Activated T-cell treated with anti-CD3 and anti-CD28 coated beads, Interleukin-2, amount 50 U/mL, for 72 hours (primary cell): ENCODE measurements at regions not wholly inside any gene's neighbourhood (a gene's known extent, or its start where the extent isn't known, plus 50 kb on each side); places are given as distances from the start of the nearest gene placed in this dataset.
"Not testable (repeated sequence)": the region's sequence is repeated elsewhere in the genome, so short reads cannot be mapped to it uniquely, and the experiment has no call there.

Source experiments
- ATAC-seq, 2 donors: fragments of 150-1000 bp; cut with Tn5 transposase; replicated peaks in 1 of 2; 2 replicates each; pipeline ENCODE4 v1.10.0; 2021; ENCODE audit warnings: moderate library complexity in 2 of 2, mild to moderate bottlenecking in 1 of 2
- DNase-seq, 2 donors: peaks; one replicate each; pipeline ENCODE4 v3.0.0; 2021 to 2022; ENCODE audit warnings: mixed read lengths in 1 of 2
- H3K27ac Mint-ChIP-seq: one replicate; pipeline ENCODE4 v1.8.0; 2022; ENCODE audit warnings: mild to moderate bottlenecking, moderate library complexity, mixed read lengths
- H3K27me3 Mint-ChIP-seq: one replicate; pipeline ENCODE4 v1.8.0; 2022; ENCODE audit warnings: low read depth, mixed read lengths
- H3K36me3 Mint-ChIP-seq, 2 donors: one replicate each; pipeline ENCODE4 v1.8.0; 2022; ENCODE audit warnings: mixed read lengths in 2 of 2, mild to moderate bottlenecking in 1 of 2; ENCODE audit not compliant: insufficient read depth in 2 of 2
- H3K4me1 Mint-ChIP-seq: one replicate; pipeline ENCODE4 v1.8.0; 2022; ENCODE audit warnings: low read depth, mixed read lengths
- H3K4me3 Mint-ChIP-seq, 2 donors: one replicate each; pipeline ENCODE4 v1.8.0; 2022; ENCODE audit warnings: mild to moderate bottlenecking in 2 of 2, mixed read lengths in 2 of 2, moderate library complexity in 2 of 2
- H3K9me3 Mint-ChIP-seq, 2 donors: one replicate each; pipeline ENCODE4 v1.8.0; 2022; ENCODE audit warnings: mixed read lengths in 2 of 2

DNA sequence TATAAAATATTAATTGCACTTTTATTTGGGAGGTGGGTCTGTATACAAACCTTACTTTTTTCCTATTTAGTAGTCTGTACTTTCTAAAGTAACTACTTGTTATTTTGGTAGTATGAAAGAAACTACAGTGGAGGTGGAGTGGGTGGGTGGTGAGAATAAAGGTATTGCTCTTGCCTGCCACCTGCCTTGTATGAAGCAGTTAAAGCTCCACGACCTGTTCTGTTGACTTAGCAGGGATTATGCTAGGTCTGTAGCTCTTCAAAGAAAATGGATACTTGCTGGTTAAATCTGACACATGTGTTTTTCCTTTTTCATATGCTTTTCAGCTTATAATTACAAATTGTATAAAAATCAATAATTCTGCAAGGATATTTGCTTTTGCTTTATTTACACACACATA lies 111.9 kb downstream of the EHF start:
- DNase-seq = no peak
- peaks cover 42% of the 10 kb centered on the region for H3K27me3 Mint-ChIP-seq
- H3K27ac Mint-ChIP-seq = no peak overlapping the region
- ATAC-seq = no peak
- H3K9me3 Mint-ChIP-seq = peaks cover 0 to 4% of the 10 kb centered on the region in 2 donors
- no peak overlapping the region for H3K4me3 Mint-ChIP-seq
- H3K36me3 Mint-ChIP-seq = peaks cover 0 to 3% of the 10 kb centered on the region in 2 donors
- H3K4me1 Mint-ChIP-seq = no peaks in the 10 kb centered on the region

DNA sequence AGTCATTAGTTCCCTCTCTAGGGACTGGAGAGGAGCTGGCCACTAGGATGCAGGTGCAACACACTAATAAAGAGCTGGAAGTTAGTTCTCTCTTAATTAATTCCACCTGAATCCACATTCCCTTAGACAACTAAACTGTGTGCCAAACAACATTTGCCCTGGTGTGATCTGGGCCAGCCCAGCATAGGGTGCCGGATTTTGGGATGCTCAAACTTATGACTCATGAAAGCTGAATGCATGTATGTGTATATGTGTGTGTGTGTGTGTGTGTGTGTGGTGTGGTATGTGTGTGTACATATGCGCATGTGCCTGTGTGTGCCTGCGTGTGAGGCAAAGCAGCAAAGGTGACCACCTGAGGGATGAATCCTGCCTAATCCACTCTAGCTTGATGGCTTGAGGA lies 110.7 kb downstream of the EHF start:
- H3K4me1 Mint-ChIP-seq = no peaks in the 10 kb centered on the region
- no peak overlapping the region for H3K4me3 Mint-ChIP-seq
- peaks cover 0 to 2% of the 10 kb centered on the region in 2 donors for H3K9me3 Mint-ChIP-seq
- no peak overlapping the region for H3K27ac Mint-ChIP-seq
- DNase-seq (no peak), ATAC-seq (no peak)
- peaks cover 32% of the 10 kb centered on the region for H3K27me3 Mint-ChIP-seq
- H3K36me3 Mint-ChIP-seq = no peaks in the 10 kb centered on the region

DNA sequence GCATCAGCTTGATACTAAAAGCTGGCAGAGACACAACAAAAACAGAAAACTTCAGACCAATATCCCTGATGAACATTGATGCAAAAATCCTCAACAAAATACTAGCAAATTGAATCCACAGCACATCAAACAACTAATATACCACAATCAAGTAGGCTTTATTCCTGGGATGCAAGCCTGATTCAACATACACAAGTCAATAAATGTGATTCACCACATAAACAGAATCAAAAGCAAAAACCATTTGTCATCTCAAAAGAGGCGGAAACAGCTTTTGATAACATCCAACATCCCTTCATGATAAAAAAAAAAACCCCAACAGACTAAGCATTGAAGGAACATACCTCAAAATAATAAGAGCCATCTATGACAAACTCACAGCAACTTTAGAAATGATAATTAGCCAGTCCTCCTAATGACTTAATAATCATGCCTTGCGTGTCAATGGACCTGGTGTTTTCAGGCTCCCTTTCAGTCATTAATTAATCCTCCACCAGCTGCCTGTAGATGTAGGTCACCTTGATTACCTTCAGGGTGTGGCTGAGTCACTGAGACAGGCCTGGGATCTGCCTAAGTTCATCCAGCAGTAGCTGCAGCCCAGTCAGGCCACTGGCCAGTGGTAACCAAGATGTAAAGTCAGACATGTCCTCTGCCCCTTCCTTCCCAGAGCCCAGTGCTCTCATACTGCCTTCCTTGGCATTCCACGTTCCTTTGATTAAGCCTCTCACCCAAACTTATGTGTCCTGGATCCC lies 109.8 kb downstream of the EHF start:
- Mint-ChIP-seq H3K27me3 (peaks cover 25% of the 10 kb centered on the region), H3K27ac (no peak overlapping the region), H3K4me1 (no peaks in the 10 kb centered on the region), H3K36me3 (no peaks in the 10 kb centered on the region), H3K4me3 (no peak overlapping the region), H3K9me3 (no peaks in the 10 kb centered on the region)
- DNase-seq (no peak), ATAC-seq (no peak)

DNA sequence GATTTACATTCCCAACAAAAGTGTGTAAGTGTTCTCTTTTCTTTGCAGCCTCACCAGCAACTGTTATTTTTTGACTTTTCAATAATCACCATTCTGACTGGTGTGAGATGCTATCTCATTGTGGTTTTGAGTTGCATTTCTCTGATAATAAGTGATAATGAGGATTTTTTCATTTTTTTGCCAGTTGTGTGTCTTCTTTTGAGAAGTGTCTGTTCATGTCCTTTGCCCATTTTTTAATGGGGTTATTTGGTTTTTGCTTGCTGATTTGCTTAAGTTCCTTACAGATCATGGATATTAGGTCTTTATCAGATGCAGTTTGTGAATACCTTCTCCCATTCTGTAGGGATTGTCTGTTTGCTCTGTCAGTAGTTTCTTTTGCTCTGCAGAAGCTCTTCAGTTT lies 107.7 kb downstream of the EHF start:
- Mint-ChIP-seq H3K27me3 (peaks cover 22% of the 10 kb centered on the region), H3K36me3 (peaks cover 0 to 7% of the 10 kb centered on the region in 2 donors), H3K27ac (no peak overlapping the region), H3K9me3 (peaks cover 0 to 7% of the 10 kb centered on the region in 2 donors), H3K4me3 (no peak overlapping the region), H3K4me1 (no peaks in the 10 kb centered on the region)
- ATAC-seq = no peak
- no peak for DNase-seq

DNA sequence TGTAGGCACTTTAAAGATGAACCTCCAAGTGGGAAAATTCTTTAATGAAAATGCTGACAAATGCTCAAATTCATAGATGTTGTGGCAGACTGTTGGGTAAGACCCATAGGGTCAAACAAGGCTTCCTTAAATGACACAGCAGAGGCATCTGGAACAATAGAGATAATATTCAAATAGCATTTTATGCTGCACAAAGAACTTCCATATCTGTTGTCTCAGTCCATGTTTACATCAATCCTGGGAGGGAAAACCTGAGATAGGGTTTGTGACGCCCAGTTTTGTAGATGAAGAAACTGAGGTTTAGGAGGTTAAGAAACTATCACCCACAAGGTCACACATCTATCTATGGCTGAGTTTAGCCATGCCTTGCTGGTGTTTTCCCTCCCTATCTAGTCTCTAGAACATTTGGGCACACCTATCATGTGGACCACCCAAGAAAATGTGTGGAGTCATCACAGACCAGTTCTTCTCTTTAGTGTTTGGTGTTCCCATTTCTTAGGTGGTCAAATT lies 106.4 kb downstream of the EHF start:
- peaks cover 26% of the 10 kb centered on the region for H3K27me3 Mint-ChIP-seq
- H3K27ac Mint-ChIP-seq = no peak overlapping the region
- DNase-seq (no peak), ATAC-seq (no peak)
- H3K9me3 Mint-ChIP-seq = peaks cover 0 to 9% of the 10 kb centered on the region in 2 donors
- no peak overlapping the region for H3K4me3 Mint-ChIP-seq
- H3K4me1 Mint-ChIP-seq = no peaks in the 10 kb centered on the region
- peaks cover 0 to 9% of the 10 kb centered on the region in 2 donors for H3K36me3 Mint-ChIP-seq

DNA sequence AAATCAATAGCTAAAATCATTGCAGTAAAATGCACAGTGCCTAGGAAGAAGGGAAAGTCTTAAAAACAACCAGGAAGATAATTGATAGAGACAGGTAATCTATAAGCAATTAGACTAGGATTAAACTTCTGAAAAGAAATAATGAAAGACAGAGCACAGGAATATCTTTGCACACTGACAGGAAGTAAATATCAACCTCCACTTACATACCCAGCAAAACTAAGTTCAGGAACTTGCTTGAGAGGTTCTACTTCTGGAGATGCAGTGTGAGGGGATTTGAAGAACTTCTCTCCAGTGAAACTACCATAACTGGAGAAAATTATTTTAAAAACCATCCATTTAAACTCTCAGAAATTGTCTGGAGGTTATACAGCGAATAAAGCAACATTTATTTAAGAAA lies 104.1 kb downstream of the EHF start:
- no peaks in the 10 kb centered on the region for H3K4me1 Mint-ChIP-seq
- no peak for ATAC-seq
- H3K9me3 Mint-ChIP-seq = peaks cover 0 to 9% of the 10 kb centered on the region in 2 donors
- H3K27ac Mint-ChIP-seq = peak overlapping the region; percentile 57
- no peak overlapping the region for H3K4me3 Mint-ChIP-seq
- no peak for DNase-seq
- H3K27me3 Mint-ChIP-seq = peaks cover 14% of the 10 kb centered on the region
- peaks cover 0 to 9% of the 10 kb centered on the region in 2 donors for H3K36me3 Mint-ChIP-seq

DNA sequence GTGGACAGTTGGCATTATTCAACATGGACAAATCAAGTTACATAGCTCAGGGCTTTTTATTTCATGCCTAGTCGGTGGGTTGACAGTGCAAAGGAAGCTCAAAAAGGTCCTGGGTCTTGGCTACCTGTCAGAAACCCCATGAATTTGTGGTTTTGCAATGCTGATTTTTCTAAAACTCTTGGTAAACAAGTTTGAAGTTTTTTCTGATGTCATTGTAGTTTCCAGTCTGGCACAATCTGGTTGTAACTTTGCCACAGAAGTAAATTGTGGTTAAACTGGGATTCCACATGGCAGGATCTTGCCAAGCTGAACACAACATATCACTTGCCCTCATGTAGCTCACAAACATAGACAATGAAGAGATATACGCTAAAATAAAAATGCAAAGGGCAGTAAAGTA lies 100.8 kb downstream of the EHF start:
- DNase-seq (no peak), ATAC-seq (no peak)
- Mint-ChIP-seq H3K4me1 (no peaks in the 10 kb centered on the region), H3K9me3 (peaks cover 0 to 9% of the 10 kb centered on the region in 2 donors), H3K27me3 (peaks cover 7% of the 10 kb centered on the region), H3K27ac (no peak overlapping the region), H3K36me3 (peaks cover 0 to 9% of the 10 kb centered on the region in 2 donors), H3K4me3 (no peak overlapping the region)

DNA sequence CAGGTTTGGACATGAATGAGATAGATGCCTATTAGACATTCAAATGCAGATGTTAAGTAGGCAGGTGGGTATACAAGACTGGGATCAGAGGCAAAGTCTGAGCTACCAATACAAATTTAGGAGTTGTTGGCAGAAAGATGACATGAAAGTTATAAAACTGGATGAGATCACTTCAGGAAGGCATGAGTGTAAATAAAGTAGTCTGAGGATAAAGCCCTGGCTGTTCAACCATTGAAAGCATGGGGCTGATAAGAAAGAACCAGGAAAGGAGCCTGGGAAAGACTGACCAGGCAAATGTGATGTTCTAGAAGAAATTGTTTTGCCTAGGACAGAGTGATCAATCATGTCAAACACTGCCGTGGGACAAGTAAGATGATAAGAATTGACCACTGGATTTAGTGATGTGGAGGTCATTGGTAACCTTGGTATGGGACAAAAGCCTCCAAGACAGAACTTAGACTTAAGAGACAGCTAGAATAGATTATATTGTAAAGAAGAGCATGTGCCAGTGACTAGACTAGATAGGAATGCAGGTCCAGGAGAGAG lies 98.5 kb downstream of the EHF start:
- ATAC-seq = no peak

DNA sequence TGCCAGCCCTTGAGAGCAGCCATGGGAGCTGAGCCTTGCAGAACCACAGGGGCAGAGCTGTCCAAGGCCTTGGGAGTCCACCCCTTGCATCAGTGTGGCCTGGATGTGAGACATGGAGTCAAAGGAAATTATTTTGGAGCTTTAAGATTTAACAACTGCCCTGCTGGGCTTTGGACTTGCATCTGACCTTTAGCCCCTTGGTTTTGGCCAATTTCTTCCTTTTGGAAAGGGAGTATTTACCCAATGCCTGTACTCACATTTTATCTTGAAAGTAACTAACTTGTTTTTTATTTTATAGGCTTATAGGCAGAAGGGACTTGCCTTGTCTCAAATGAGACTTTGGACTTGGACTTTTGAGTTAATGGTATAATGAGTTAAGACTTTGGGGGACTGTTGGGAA lies 92.7 kb downstream of the EHF start:
- not testable (repeated sequence) for H3K4me3 Mint-ChIP-seq, DNase-seq, ATAC-seq, H3K27ac Mint-ChIP-seq, H3K4me1 Mint-ChIP-seq, H3K27me3 Mint-ChIP-seq
- Mint-ChIP-seq H3K36me3 (peaks cover 6 to 11% of the 10 kb centered on the region in 2 donors), H3K9me3 (peaks cover 12 to 14% of the 10 kb centered on the region in 2 donors)

More for the DNA sequence above, 98.5 kb downstream of the EHF start:
- H3K36me3 Mint-ChIP-seq = peaks cover 2 to 5% of the 10 kb centered on the region in 2 donors
- no peak overlapping the region for H3K4me3 Mint-ChIP-seq
- H3K27me3 Mint-ChIP-seq = peaks cover 7% of the 10 kb centered on the region
- H3K4me1 Mint-ChIP-seq = no peaks in the 10 kb centered on the region
- DNase-seq = no peak
- peaks cover 0 to 5% of the 10 kb centered on the region in 2 donors for H3K9me3 Mint-ChIP-seq
- no peak overlapping the region for H3K27ac Mint-ChIP-seq
